ENCODE measurements at regions not wholly inside any gene's neighbourhood (a gene's known extent, or its start where the extent isn't known, plus 50 kb on each side); places are given as distances from the start of the nearest gene placed in this dataset.

DNA sequence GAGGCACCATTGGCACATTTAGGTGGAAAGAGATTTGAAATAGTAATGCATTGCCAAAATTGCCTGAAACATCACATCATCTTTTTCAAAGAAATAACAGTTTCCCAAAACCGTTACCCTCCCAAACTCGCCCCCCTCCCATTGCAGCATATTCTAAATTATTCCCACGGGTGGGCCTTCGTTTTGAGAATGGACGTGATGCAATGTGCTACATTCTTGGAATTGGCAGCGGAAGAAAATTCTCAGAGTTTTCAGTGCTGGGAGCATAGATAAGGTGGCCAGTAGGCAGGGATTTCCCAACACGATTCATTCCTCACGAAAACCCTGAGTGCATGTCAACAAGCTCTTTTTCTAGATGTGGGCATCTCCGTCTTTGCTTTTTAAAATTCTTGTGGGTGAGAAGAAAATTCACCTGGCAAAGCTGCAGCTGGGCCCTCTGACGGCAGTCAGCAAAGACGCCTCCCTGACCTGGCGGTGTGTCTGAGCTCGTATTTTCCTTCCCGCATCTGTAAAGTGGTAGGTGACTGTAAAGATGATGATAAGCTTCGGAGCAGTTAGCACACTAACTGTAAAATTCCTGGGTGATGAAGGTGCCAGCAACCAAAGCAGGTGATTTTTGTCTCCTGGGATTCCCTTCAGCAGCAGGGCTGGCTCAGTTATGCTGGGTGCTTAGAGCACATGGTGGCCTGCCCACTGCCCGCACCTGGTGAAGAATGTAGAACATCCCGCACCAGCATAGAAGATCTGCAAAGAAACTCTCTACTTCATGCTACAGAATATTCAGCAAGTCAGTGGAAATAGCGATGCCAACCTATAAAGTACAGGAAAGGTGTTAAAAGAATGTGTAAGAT is 141.9 kb upstream of the KLF6 start:
- Histone ChIP-seq H3K27me3 (replicated peaks; ENCODE audit: control insufficient read depth, insufficient read depth, low read length) (no peaks in the 10 kb centered on the region), H3K4me3 (ENCODE audit: low read depth, low read length) (no peak overlapping the region), H3K9me3 (peaks cover 5% of the 10 kb centered on the region; the same call in 1 of the 2 replicates), H3K36me3 (ENCODE audit: control insufficient read depth, insufficient read depth, low read length) (no peaks in the 10 kb centered on the region), H3K4me1 (peaks cover 6% of the 10 kb centered on the region; the same call in 1 of the 2 replicates)
- no peak for DNase-seq
- Mint-ChIP-seq H3K27me3 (ENCODE audit: insufficient read depth, unreplicated experiment) (no peaks in the 10 kb centered on the region), H3K9me3 (ENCODE audit: unreplicated experiment) (no peaks in the 10 kb centered on the region), H3K36me3 (ENCODE audit: insufficient read depth, unreplicated experiment) (peaks cover 8% of the 10 kb centered on the region), H3K27ac (ENCODE audit: unreplicated experiment) (no peak overlapping the region), H3K4me3 (ENCODE audit: unreplicated experiment) (no peak overlapping the region), H3K4me1 (ENCODE audit: low read depth, unreplicated experiment) (no peaks in the 10 kb centered on the region)
- TF ChIP-seq, protein P1, sequence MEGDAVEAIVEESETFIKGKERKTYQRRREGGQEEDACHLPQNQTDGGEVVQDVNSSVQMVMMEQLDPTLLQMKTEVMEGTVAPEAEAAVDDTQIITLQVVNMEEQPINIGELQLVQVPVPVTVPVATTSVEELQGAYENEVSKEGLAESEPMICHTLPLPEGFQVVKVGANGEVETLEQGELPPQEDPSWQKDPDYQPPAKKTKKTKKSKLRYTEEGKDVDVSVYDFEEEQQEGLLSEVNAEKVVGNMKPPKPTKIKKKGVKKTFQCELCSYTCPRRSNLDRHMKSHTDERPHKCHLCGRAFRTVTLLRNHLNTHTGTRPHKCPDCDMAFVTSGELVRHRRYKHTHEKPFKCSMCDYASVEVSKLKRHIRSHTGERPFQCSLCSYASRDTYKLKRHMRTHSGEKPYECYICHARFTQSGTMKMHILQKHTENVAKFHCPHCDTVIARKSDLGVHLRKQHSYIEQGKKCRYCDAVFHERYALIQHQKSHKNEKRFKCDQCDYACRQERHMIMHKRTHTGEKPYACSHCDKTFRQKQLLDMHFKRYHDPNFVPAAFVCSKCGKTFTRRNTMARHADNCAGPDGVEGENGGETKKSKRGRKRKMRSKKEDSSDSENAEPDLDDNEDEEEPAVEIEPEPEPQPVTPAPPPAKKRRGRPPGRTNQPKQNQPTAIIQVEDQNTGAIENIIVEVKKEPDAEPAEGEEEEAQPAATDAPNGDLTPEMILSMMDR (IDR thresholded peaks at IDR 0.05; ENCODE audit: insufficient read depth in 1 of 2, low read depth in 1 of 2, low read length in 1 of 2, severe bottlenecking in 1 of 2, unreplicated experiment in 1 of 2): no peak
- ChIA-PET POLR2A (no interaction called here), CTCF (no interaction called here)
- BruUV-seq (replicated peaks): no TSS peak
- intact Hi-C loops (cut with micrococcal nuclease; ENCODE audit: unreplicated experiment): no loop called here

DNA sequence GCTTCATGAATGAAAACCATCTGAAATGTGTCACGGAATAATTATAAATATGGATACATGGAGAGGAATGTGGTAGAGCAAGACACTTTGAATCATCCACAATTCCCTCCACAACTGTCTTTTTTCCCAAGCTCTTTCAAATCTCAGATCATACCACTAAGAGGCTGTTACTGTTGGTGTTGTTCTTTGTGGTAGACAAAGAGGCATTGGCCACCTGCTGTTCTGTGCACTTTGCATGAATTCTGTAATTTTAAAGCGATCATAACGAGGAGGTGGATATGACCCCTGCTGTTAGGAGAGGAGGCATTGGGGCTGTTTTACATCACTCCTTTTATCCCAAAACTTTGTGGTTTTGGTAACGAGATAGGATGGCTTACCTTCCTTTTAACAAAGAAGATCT is 141.2 kb upstream of the KLF6 start:
- H3K36me3 ChIP-seq (ENCODE audit: control insufficient read depth, insufficient read depth, low read length): no peaks in the 10 kb centered on the region
- H3K4me1 ChIP-seq: peaks cover 6% of the 10 kb centered on the region; the same call in 1 of the 2 replicates
- ChIA-PET POLR2A (interaction anchor here (0.7 kb wide), 1 partner anchor 131 kb away, joined by 3 read pairs; no protein-coding TSS in a partner anchor), CTCF (no interaction called here)
- peaks cover 8% of the 10 kb centered on the region for H3K36me3 Mint-ChIP-seq (ENCODE audit: insufficient read depth, unreplicated experiment)
- no peaks in the 10 kb centered on the region for H3K27me3 Mint-ChIP-seq (ENCODE audit: insufficient read depth, unreplicated experiment)
- H3K27me3 ChIP-seq (replicated peaks; ENCODE audit: control insufficient read depth, insufficient read depth, low read length): no peaks in the 10 kb centered on the region
- H3K9me3 ChIP-seq: peaks cover 5% of the 10 kb centered on the region; the same call in 1 of the 2 replicates
- no peaks in the 10 kb centered on the region for H3K9me3 Mint-ChIP-seq (ENCODE audit: unreplicated experiment)
- BruUV-seq (replicated peaks): no TSS peak
- H3K4me3 Mint-ChIP-seq (ENCODE audit: unreplicated experiment): no peak overlapping the region
- H3K27ac Mint-ChIP-seq (ENCODE audit: unreplicated experiment): no peak overlapping the region
- TF ChIP-seq, protein P1 (IDR thresholded peaks at IDR 0.05; ENCODE audit: insufficient read depth in 1 of 2, low read depth in 1 of 2, low read length in 1 of 2, severe bottlenecking in 1 of 2, unreplicated experiment in 1 of 2): no peak
- H3K4me3 ChIP-seq (ENCODE audit: low read depth, low read length): no peak overlapping the region
- intact Hi-C loops (cut with micrococcal nuclease; ENCODE audit: unreplicated experiment): no loop called here
- no peak for DNase-seq
- no peaks in the 10 kb centered on the region for H3K4me1 Mint-ChIP-seq (ENCODE audit: low read depth, unreplicated experiment)

DNA sequence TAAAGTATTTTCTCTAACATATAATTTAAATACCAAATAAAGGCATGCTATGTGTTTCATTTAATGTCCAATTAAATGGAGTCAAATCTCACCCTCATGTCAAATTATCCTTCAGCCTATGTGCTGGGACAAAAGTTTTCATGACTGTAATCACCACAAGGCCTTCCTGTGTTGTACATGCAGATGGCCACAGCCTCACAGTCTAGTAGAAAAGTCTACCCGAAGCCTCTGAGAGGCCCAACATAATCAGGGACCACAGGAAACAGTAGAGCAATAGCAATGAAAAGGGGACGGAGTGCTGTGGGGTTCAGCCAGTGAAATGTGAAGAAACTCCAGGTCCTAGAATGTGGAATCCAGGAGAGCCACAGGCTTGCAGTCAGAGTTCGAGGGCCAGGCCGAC is 140.2 kb upstream of the KLF6 start:
- Histone ChIP-seq H3K27me3 (replicated peaks; ENCODE audit: control insufficient read depth, insufficient read depth, low read length) (no peaks in the 10 kb centered on the region), H3K36me3 (ENCODE audit: control insufficient read depth, insufficient read depth, low read length) (no peaks in the 10 kb centered on the region), H3K4me3 (ENCODE audit: low read depth, low read length) (no peak overlapping the region), H3K4me1 (peaks cover 6% of the 10 kb centered on the region; the same call in 1 of the 2 replicates), H3K9me3 (peaks cover 5% of the 10 kb centered on the region; the same call in 1 of the 2 replicates)
- intact Hi-C loops (cut with micrococcal nuclease; ENCODE audit: unreplicated experiment): no loop called here
- Mint-ChIP-seq H3K4me1 (ENCODE audit: low read depth, unreplicated experiment) (no peaks in the 10 kb centered on the region), H3K27me3 (ENCODE audit: insufficient read depth, unreplicated experiment) (no peaks in the 10 kb centered on the region), H3K4me3 (ENCODE audit: unreplicated experiment) (no peak overlapping the region), H3K27ac (ENCODE audit: unreplicated experiment) (no peak overlapping the region), H3K9me3 (ENCODE audit: unreplicated experiment) (no peaks in the 10 kb centered on the region), H3K36me3 (ENCODE audit: insufficient read depth, unreplicated experiment) (peaks cover 8% of the 10 kb centered on the region)
- CTCF ChIA-PET: no interaction called here
- POLR2A ChIA-PET: no interaction called here
- TF ChIP-seq, protein P1 (IDR thresholded peaks at IDR 0.05; ENCODE audit: insufficient read depth in 1 of 2, low read depth in 1 of 2, low read length in 1 of 2, severe bottlenecking in 1 of 2, unreplicated experiment in 1 of 2): no peak
- no TSS peak for BruUV-seq (replicated peaks)
- no peak for DNase-seq
